Keratinocyte (primary cell): ENCODE measurements at regions not wholly inside any gene's neighbourhood (a gene's known extent, or its start where the extent isn't known, plus 50 kb on each side); places are given as distances from the start of the nearest gene placed in this dataset.
A peak's percentile ranks its signal among the peaks of the same experiment; 100 is the strongest.

Experiments
- CTCF ChIP-seq, 3 experiments: IDR thresholded peaks in 1 of 3; conservative IDR thresholded peaks in 1 of 3; optimal IDR thresholded peaks in 1 of 3; 2 replicates in 2 of 3; 3 replicates in 1 of 3; pipeline versions ENCODE3 to v1.5.1; 2011; ENCODE audit warnings: low read length in 3 of 3, mild to moderate bottlenecking in 3 of 3, moderate library complexity in 2 of 3, control low read depth in 1 of 3, inconsistent platforms in 1 of 3; ENCODE audit not compliant: insufficient read depth in 2 of 3; ENCODE audit errors: extremely low read depth in 1 of 3
- EZH2 ChIP-seq: IDR thresholded peaks from one replicate; pipeline ENCODE4 v1.6.1; 2012; ENCODE audit warnings: inconsistent platforms, mild to moderate bottlenecking, low read length, moderate library complexity

- TF ChIP-seq CTCF (optimal IDR thresholded peaks at IDR 0.05 in 1 of 3, IDR thresholded peaks at IDR 0.05 in 1 of 3, conservative IDR thresholded peaks at IDR 0.05 in 1 of 3; ENCODE audit: extremely low read depth in 1 of 3, insufficient read depth in 2 of 3, low read length in 3 of 3) (peak; percentile 46 to 57 (median 55)), EZH2 (no peak)
These were observed 336.8 kb downstream of the HDGFL1 start for GRCh38 chr6:22906091-22906549.
